HG03108 (cell line): ENCODE measurements at regions not wholly inside any gene's neighbourhood (a gene's known extent, or its start where the extent isn't known, plus 50 kb on each side); places are given as distances from the start of the nearest gene placed in this dataset.
"Not testable (repeated sequence)": the region's sequence is repeated elsewhere in the genome, so short reads cannot be mapped to it uniquely, and the experiment has no call there.

Experiments
- ATAC-seq: cut with Tn5 transposase; IDR thresholded peaks from one replicate; pipeline ENCODE4 v1.9.1; 2021; ENCODE audit warnings: moderate library complexity; ENCODE audit not compliant: unreplicated experiment

DNA sequence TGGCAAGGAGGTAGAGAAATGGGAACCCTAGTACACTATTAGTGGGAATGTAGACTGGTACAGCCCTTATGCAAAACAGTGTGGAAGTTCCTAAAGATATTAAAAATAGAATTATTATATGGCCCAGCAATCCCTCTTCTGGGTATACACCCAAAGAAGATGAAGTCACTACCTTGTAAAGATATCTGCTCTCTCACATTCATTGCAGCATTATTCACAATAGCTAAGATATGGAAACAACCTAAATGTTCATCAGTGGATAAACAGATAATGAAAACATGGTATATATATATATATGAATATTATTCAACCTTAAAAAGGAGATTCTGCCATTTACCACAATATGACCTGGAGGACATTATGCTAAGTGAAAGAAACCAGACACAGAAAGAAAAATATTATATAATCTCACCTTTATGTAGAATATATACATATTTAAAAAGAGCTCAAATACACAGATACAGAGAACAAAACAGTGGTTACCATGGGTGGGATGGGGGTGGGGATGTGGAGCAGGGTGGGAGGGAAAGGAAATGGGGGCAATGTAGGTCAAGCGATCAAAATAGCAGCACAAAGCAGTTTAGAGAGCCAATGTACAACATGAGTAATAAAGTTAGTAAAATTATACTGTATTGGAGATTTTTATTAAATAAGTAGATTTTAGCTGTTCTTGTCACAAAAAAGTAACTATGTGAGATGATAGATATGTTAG, 138.6 kb downstream of the SPRY1 start:
- no peak for ATAC-seq

GRCh38 chr4:123536225-123536624, 139.6 kb downstream of the SPRY1 start:
- no peak for ATAC-seq

DNA sequence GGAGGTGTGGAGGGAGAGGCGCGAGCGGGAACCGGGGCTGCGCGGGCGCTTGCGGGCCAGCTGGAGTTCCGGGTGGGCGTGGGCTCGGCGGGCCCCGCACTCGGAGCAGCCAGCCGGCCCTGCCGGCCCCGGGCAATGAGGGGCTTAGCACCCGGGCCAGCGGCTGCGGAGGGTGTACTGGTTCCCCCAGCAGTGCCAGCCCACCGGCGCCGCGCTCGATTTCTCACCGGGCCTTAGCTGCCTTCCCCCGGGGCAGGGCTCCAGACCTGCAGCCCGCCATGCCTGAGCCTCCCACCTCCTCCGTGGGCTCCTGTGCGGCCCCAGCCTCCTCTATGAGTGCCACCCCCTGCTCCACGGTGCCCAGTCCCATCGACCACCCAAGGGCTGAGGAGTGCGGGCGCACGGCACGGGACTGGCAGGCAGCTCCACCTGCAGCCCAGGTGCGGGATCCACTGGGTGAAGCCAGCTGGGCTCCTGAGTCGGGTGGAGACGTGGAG, 141.4 kb downstream of the SPRY1 start:
- ATAC-seq: not testable (repeated sequence)

DNA sequence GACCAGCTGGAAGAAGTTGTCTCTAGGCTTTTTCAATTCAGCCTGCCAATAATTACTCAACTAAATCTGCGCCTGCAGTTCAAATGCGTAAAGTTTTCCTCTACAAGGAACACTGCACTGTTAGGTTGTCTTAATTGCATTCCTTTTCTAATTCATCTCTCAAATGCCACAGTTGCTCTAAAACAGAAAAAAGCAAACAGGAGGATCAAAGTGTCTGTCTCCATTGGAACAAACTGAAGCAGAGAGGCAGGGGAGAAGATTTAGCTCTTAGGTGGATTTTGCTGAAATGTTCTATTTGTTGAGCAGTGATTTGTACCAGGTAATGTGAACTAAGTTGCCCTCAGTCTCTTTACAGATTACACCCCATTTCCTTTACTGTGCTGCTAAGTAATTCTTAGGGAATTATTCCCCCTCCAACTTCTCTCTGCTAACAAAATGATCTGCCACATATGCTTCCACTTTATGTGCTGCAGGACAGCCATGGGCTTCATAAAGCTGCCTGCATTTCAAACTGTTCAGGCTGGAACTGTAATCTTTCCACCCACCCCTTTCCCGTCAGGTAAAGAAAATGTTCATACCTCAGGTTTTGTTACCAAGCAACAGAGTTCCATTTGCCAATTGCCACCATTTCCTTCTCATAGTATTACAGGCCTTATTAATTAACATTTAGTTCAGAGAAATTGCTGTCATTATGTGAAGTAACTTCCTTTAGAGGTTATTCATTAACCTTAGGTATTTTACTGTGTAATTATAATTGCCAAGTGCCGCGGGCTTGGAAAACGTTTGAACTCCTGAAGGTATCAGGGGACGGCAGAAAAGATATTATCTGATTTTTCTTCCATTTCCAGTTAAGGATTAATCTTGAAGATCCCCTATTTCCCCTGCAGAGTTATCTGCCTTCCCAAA, 149.3 kb downstream of the SPRY1 start:
- no peak for ATAC-seq

- no peak for ATAC-seq
Observed at GRCh38 chr4:123546573-123547060, 150.0 kb downstream of the SPRY1 start.

DNA sequence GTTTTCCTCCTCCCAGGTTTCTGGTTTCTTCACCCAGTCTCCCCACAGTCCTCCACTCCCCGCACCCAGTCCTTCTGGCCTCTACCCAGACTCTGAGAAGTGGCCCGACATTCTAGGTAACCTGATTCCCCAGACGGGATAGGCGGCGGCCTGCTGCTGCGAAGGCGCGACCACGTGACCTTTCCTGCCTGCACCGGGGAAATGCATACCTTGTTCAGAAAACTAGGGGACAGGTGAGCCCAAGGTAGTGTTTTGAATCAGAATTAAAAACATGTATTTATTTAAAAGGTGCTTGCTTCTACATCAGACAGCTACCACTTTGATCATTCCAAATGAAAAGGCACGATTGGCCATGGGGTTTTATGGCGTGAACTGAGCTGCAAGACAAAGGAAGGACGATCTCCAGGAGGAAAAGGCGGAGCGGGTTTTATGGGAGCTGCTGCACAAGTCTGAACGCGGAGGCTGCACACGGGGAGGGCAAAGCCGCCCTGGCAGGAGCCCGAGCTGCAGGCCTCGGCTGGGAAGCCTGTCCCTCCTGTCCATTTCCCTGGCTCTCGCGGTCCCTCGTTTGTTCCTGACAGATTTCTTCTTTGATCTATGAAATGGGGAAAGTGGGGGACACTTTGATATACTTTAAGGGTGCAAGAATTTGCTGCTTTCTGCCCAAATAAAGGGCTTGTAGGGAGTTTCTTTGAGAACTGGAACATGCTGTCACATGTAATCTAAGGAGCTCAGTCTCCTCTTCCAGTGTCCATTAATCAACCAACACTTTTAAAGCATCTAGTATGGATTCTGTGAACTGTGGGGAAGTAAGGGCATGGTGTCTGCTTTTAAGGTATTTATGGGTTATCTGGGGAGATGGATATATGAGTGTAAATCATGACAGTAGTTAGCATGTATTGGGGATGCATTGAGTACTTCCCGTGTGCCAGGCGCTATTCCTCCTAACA, 150.9 kb downstream of the SPRY1 start:
- ATAC-seq: no peak

GRCh38 chr4:123553279-123553678, 156.7 kb downstream of the SPRY1 start:
- no peak for ATAC-seq

- no peak for ATAC-seq
Observed at GRCh38 chr4:123553733-123554637, 157.4 kb downstream of the SPRY1 start.

- ATAC-seq: no peak
Observed at GRCh38 chr4:123554801-123555232, 158.2 kb downstream of the SPRY1 start.

DNA sequence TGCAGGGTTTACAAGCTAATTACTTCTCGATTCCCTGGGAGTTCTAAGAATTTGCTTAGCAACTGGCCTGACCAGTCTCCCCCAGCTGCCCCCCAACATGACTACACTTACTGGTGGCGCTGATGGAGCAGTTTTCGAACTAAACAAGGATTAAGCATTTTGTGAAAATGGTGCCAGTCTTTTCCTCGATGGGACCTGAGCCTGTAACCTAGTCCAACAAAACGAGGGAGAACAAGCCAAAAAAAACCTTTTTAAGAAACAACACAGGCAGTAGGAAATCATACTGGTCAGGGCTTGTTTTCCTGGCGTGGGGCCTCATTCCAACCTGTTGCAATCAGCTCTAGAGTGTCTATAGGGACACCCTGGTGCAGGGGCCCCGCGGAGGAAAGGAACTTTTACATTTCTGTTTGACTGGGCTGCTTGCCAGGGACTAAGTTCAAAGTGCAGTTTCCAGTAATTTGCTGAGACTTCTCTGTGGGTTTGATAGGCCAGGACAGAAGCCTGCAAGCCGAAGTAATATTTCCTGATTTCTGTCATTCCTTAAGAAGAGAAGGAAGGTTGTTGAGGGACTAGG, 158.7 kb downstream of the SPRY1 start:
- ATAC-seq: no peak

GRCh38 chr4:123555807-123556273, 159.2 kb downstream of the SPRY1 start:
- ATAC-seq: no peak

DNA sequence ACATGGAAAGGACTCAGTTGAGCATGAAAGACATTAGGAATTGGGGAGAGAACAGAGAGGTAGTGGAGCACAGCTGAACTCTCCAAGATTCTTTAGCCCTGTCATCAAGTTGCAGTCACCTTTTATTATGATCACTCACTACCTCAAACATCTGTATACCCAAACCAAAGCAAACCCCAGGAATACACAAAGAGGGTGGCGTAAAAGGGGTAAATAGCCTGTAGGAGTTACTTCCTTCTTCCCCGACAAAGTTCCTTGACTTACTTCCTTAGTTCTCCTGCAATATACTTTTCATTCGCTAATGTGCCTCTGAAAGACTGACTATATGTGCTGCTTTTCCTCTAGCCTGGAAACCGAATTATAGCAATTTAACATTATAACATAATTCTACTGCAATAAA, 159.9 kb downstream of the SPRY1 start:
- no peak for ATAC-seq

- no peak for ATAC-seq
Observed at GRCh38 chr4:123557857-123558536, 161.4 kb downstream of the SPRY1 start.

DNA sequence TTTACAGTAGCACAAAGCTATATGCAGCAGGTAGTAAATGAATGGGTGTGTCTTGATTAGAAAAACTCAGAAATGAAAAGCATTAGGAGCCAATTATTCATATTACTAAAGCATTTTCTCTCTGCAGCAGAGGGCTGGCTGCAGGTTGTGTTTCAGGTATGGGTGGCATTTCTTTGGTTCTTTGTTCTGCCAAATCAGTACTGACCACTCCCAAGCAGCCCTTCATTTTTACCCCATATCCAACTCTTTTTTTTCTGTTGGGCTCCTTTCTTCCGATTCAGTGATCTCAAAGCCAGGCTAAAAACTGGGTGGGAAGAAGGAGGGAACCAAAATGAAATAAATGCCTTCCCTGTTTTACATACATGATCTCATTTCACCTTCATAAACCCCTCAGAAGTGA, 162.3 kb downstream of the SPRY1 start:
- ATAC-seq: no peak

DNA sequence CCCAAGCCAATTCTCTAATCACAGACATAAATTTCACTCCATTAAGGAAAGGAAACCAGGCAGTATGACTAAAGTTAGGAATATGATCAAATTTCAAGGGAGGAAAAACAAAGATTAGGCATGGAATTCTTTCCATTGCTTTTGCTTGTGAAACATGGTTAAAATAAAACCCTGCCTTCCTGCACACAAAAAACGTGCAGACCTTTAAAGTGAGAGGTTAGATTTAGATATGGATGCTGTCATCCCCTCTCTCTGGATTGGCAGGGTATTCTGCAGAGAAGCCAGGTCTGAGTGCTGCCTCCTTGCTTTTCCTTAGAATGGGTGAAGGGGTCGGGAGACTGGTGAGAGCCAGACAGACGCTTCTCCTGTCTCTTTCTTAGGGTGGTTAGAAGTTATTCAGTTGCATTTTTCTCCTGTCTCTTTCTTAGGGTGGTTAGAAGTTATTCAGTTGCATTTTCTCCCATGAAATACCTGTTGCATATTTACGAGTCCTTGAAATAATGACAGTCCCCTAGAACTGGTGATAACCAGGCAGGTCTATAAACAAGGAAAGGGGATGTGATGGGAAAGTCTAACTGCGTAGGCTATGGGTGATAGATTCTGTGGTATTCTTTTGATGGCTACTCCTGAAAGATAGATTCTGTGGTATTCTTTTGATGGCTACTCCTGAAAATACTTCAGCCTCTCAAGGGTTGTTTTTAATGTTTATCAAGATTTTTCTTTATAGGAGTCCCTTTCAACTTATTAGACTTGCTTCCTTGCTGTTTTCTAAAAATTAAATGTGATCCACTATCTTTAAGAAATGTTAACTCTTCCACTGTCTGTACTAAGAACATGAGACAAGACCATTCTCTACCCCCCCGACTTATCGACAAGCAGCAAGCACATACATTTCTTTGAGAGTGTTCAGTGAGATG, 163.6 kb downstream of the SPRY1 start:
- ATAC-seq: no peak

DNA sequence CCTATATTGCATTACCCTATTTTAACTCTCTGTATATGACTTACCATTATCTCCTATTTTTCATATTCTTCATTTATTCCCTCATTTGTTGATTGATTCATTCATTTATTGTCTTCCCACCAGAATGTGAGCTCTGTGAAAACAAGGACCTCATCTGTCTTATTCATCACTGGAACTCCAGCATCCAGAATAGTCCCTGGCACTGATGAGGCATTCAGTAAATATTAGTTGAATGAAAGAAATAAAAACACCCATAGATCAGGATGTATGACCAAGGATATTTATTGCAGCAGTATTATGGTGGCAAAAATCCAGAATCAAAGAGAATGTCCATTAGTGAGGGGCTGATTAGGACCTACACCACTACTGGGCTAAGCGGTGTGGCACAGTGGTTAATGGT, 164.9 kb downstream of the SPRY1 start:
- no peak for ATAC-seq

DNA sequence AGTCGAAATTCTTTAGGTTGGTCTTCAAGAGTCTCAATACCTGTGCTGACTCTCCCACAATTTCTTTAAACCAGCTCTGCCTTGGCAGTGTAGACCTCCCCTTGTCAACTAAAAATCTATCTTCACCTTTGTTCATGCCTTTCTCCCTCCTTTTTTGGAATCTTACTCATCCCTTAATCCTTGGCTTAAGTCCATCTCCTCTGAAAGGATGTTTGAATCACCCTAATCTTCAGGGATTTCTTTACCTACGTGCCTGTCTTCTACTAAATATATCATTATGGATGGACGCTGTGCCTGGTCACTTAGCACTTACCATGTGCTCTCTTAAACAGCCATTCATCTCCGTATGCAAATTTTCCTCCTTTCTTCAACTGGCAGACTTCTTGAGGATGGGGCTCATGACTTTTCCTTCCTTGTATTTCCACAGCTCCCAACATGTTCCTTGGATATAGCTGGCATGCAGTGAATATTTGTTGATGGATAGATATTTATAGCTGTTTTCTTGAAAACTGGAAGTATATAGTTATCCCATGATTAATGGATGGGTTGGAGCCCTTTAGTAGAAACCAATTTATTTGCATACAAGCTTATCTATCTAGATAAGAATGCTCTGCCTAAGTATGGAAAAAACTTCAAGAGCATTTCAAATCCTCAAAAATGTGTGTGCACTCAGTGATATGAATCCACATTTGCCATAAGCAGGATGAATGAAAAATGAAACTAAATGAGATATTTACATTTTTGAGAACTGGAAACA, 166.6 kb downstream of the SPRY1 start:
- no peak for ATAC-seq
